Colonic mucosa (tissue), 4 donors: ENCODE measurements at regions not wholly inside any gene's neighbourhood (a gene's known extent, or its start where the extent isn't known, plus 50 kb on each side); places are given as distances from the start of the nearest gene placed in this dataset.

Source experiments
- DNase-seq: peaks from one replicate; pipeline ENCODE4 v3.0.0-alpha.2; 2020
- H3K27ac ChIP-seq: fragments of 200-600 bp; one replicate; pipeline ENCODE4 v1.8.0; 2021
- H3K27me3 ChIP-seq: fragments of 200-600 bp; one replicate; pipeline ENCODE4 v1.8.0; 2021
- H3K36me3 ChIP-seq: fragments of 200-600 bp; one replicate; pipeline ENCODE4 v1.8.0; 2021
- H3K4me1 ChIP-seq: fragments of 200-600 bp; one replicate; pipeline ENCODE4 v1.8.0; 2021; ENCODE audit warnings: mild to moderate bottlenecking
- H3K4me3 ChIP-seq: fragments of 200-600 bp; one replicate; pipeline ENCODE4 v1.8.0; 2021
- H3K9ac ChIP-seq, 2 donors: one replicate each; pipeline ENCODE4 v1.7.0; 2013; ENCODE audit warnings: control low read depth in 2 of 2, low read depth in 2 of 2, low read length in 2 of 2
- H3K9me3 ChIP-seq: fragments of 200-600 bp; one replicate; pipeline ENCODE4 v1.8.0; 2021
- intact Hi-C: fragments of 100-400 bp; cut with DNase I; formaldehyde crosslinking; loops from one replicate; pipeline ENCODE4 v1.14.1; 2022
- TF ChIP-seq, protein P1 (sequence below): fragments of 200-600 bp; IDR thresholded peaks from one replicate; pipeline ENCODE4 v1.8.0; 2022; ENCODE audit warnings: antibody characterized with exemption, mild to moderate bottlenecking
- donor health status: healthy.
- donor health status: DM: no; HTN: no; CAD: no.
- donor health status: DM: no; HTN: no; CAD: no.

DNA sequence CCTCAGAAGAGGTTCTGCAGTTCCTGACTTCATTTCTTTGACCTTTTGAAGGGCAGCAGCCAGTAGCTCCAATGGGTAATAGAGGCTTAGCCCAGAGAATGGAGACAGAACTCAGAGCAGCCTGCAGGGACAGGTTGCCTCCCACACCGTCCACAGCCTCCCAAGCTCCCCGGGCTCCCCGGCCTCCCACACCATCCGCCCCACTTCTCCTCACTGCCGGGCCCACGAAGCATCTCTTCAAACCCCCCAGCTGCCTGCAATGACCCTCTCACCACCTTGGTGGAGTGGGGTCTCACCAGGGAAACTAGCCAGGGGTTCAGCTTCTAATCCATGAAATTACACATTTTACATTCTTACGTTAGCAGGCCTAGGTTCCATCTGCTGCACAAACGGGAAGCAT, 652.0 kb upstream of the SALL3 start:
- no peak overlapping the region for H3K4me3 ChIP-seq
- H3K36me3 ChIP-seq: no peaks in the 10 kb centered on the region
- TF ChIP-seq, protein P1, sequence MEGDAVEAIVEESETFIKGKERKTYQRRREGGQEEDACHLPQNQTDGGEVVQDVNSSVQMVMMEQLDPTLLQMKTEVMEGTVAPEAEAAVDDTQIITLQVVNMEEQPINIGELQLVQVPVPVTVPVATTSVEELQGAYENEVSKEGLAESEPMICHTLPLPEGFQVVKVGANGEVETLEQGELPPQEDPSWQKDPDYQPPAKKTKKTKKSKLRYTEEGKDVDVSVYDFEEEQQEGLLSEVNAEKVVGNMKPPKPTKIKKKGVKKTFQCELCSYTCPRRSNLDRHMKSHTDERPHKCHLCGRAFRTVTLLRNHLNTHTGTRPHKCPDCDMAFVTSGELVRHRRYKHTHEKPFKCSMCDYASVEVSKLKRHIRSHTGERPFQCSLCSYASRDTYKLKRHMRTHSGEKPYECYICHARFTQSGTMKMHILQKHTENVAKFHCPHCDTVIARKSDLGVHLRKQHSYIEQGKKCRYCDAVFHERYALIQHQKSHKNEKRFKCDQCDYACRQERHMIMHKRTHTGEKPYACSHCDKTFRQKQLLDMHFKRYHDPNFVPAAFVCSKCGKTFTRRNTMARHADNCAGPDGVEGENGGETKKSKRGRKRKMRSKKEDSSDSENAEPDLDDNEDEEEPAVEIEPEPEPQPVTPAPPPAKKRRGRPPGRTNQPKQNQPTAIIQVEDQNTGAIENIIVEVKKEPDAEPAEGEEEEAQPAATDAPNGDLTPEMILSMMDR: no peak

DNA sequence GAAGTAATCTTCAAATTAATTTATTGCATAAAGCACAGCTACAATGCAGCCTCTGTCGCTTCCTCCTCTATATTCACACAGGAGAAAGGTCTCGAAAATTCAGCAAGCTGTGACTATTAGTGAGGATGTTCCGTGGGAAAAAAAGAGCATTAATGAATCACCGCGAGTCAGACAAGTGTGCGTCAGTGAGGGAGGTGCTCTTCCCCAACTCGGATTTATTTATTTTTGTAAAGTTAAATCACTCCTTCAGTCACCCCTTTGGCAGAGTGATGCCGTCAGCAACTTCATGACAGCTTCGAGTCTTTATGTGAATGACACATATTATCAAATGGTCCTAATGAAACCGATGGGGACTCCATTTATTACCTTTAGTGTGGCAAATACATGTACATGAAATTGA, 648.9 kb upstream of the SALL3 start:
- Histone ChIP-seq H3K4me3 (no peak overlapping the region), H3K36me3 (no peaks in the 10 kb centered on the region), H3K9ac (no peak overlapping the region), H3K4me1 (no peaks in the 10 kb centered on the region), H3K9me3 (no peaks in the 10 kb centered on the region), H3K27me3 (no peaks in the 10 kb centered on the region), H3K27ac (no peak overlapping the region)
- DNase-seq: no peak
- TF ChIP-seq, protein P1: no peak
- intact Hi-C loops: no loop called here

More for the DNA sequence above, 652.0 kb upstream of the SALL3 start:
- intact Hi-C loops: no loop called here
- Histone ChIP-seq H3K9ac (no peak overlapping the region), H3K27me3 (no peaks in the 10 kb centered on the region), H3K27ac (no peak overlapping the region), H3K4me1 (no peaks in the 10 kb centered on the region), H3K9me3 (no peaks in the 10 kb centered on the region)
- no peak for DNase-seq

DNA sequence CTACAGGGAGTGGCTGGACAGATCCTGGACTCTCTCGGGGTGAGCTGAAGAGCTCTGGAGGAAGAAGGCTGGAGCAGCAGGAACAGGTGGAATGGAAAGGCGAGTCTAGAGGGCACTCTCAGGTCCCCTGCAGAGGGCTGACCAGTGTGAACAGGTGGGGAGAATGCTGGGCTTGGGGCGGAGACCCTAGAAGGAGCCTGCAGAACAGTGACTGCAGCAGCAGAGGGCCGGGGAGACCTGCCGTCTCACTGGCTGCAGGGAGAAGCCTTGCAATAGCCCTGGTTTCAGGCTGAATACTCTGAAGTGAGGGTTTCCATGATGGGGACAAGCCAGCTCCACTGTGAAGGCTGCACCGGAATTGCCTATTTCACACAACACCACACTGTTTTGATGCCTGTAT, 626.7 kb upstream of the SALL3 start:
- TF ChIP-seq, protein P1: no peak
- H3K9me3 ChIP-seq: no peaks in the 10 kb centered on the region
- H3K27ac ChIP-seq: no peak overlapping the region
- intact Hi-C loops: no loop called here
- no peaks in the 10 kb centered on the region for H3K4me1 ChIP-seq
- H3K9ac ChIP-seq: no peak overlapping the region
- H3K4me3 ChIP-seq: no peak overlapping the region
- H3K36me3 ChIP-seq: no peaks in the 10 kb centered on the region
- H3K27me3 ChIP-seq: no peaks in the 10 kb centered on the region
- DNase-seq: no peak

DNA sequence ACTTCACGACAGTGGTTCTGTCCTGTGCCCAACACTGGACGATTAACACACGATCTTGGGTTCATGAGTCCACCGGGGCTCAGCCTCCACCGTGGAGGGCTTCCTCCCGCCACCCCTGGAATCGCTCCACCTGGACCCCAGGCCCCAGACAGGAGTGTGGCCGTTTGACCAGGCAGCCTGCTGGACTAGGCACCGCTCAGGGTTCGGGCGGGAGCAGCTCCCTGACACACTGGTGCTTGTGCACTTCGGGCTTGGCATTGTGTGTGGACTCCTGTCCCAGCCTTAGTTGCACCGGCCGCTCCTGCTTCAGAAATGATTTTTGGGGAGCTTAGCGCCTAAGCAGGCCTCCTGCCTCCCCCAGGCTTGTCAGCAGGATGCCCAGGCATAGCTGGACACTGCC, 617.4 kb upstream of the SALL3 start:
- DNase-seq: no peak
- H3K27ac ChIP-seq: no peak overlapping the region
- H3K36me3 ChIP-seq: no peaks in the 10 kb centered on the region
- H3K27me3 ChIP-seq: no peaks in the 10 kb centered on the region
- H3K4me3 ChIP-seq: no peak overlapping the region
- TF ChIP-seq, protein P1: no peak
- H3K4me1 ChIP-seq: no peaks in the 10 kb centered on the region
- intact Hi-C loops: no loop called here
- no peak overlapping the region for H3K9ac ChIP-seq
- H3K9me3 ChIP-seq: no peaks in the 10 kb centered on the region

DNA sequence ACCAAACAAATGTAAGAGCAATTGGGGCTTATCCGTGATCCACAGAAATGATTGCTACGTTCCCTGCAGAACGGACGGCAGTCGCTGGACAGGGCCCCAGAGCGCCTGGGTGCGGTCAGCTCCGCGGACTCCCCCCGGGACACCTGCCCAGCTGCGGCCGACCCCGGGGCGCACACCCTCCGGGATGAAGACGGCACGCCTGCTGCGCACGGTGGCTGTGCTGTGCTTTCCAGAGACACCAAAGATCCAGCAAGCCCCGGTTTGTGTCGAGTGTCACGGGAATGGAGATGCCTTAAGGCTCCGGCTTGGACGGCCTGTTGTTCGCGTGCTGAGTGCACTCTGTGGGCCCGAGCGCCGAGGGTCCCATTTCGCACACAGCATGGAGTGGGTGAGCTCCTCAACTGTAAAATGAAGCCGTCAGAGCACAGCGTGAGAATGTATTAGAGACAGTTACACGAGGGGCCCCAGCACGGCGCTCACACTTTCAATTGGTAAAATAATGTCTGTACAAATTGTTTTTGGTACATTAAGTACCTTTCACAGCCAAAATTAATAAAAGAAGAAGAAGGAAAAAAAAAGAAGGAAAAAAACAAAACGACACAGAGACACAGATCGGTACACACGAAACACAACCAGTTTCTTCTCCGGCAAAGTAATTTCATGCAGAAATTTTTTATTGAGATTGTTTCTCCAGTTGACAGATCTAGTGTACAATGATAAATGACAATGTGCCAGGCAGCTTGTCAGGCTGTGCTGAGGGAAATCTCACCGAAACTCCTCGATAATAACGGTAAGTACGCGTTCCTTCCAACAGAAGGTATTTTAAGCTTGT, 615.8 kb upstream of the SALL3 start:
- no peak overlapping the region for H3K4me3 ChIP-seq
- TF ChIP-seq, protein P1: no peak
- no peaks in the 10 kb centered on the region for H3K9me3 ChIP-seq
- H3K36me3 ChIP-seq: no peaks in the 10 kb centered on the region
- H3K4me1 ChIP-seq: no peaks in the 10 kb centered on the region
- H3K27me3 ChIP-seq: no peaks in the 10 kb centered on the region
- intact Hi-C loops: no loop called here
- no peak overlapping the region for H3K9ac ChIP-seq
- H3K27ac ChIP-seq: no peak overlapping the region
- no peak for DNase-seq
